ENCODE measurements at regions not wholly inside any gene's neighbourhood (a gene's known extent, or its start where the extent isn't known, plus 50 kb on each side); places are given as distances from the start of the nearest gene placed in this dataset.

DNA sequence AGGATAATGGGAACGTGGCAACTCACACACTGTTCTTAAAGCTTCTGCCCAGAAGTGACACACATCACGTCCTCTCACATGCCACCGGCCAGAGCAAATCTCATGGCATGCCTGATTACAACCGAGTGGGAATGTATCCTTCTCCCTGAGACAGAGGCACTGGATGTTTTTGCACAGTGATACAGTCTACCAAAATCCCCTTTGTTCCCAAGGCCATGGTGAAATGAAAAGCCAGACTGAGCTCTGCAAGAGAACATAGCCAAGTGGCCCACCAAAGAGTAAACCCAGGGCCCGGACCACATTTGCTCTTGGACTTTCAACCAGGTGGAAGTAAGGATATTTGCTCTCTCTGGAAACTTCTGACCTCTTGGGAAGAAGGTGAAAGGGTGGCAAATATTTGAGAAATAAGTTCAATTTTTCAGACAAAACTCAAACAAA, 186.2 kb upstream of the STT3B start (continued):
- TF ChIP-seq, protein P1, sequence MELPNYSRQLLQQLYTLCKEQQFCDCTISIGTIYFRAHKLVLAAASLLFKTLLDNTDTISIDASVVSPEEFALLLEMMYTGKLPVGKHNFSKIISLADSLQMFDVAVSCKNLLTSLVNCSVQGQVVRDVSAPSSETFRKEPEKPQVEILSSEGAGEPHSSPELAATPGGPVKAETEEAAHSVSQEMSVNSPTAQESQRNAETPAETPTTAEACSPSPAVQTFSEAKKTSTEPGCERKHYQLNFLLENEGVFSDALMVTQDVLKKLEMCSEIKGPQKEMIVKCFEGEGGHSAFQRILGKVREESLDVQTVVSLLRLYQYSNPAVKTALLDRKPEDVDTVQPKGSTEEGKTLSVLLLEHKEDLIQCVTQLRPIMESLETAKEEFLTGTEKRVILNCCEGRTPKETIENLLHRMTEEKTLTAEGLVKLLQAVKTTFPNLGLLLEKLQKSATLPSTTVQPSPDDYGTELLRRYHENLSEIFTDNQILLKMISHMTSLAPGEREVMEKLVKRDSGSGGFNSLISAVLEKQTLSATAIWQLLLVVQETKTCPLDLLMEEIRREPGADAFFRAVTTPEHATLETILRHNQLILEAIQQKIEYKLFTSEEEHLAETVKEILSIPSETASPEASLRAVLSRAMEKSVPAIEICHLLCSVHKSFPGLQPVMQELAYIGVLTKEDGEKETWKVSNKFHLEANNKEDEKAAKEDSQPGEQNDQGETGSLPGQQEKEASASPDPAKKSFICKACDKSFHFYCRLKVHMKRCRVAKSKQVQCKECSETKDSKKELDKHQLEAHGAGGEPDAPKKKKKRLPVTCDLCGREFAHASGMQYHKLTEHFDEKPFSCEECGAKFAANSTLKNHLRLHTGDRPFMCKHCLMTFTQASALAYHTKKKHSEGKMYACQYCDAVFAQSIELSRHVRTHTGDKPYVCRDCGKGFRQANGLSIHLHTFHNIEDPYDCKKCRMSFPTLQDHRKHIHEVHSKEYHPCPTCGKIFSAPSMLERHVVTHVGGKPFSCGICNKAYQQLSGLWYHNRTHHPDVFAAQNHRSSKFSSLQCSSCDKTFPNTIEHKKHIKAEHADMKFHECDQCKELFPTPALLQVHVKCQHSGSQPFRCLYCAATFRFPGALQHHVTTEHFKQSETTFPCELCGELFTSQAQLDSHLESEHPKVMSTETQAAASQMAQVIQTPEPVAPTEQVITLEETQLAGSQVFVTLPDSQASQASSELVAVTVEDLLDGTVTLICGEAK (IDR thresholded peaks at IDR 0.05) = no peak
- TF ChIP-seq, protein P1 (CRISPR knock-in tag; IDR thresholded peaks at IDR 0.05) = no peak
- TF ChIP-seq ZBTB8A (CRISPR knock-in tag; IDR thresholded peaks at IDR 0.05; ENCODE audit: borderline replicate concordance, low read depth) (no peak), SOX13 (IDR thresholded peaks at IDR 0.05) (no peak; the same call in 1 of the 2 replicates), SOX13 (CRISPR knock-in tag; conservative IDR thresholded peaks at IDR 0.05 in 1 of 2, IDR thresholded peaks at IDR 0.05 in 1 of 2) (peak in 1 of 2 experiments; percentile 89; a peak in 2 of 4 replicates), KMT2B (CRISPR knock-in tag; IDR thresholded peaks at IDR 0.05) (no peak; the same call in 1 of the 2 replicates), FOXA1 (IDR thresholded peaks at IDR 0.05) (no peak), FOXA1 (CRISPR knock-in tag; IDR thresholded peaks at IDR 0.05) (peak; percentile 55; the same call in 1 of the 2 replicates), ZSCAN31 (CRISPR knock-in tag; IDR thresholded peaks at IDR 0.05; ENCODE audit: low read depth) (no peak), MEIS2 (CRISPR knock-in tag; IDR thresholded peaks at IDR 0.05) (0 out of 2 replicates have a peak, but pooled peaks have one; percentile 38), RARA (CRISPR knock-in tag; IDR thresholded peaks at IDR 0.05) (peak; percentile 88), SRF (IDR thresholded peaks at IDR 0.05; ENCODE audit: low read depth, low read length) (no peak), YEATS2 (CRISPR knock-in tag; IDR thresholded peaks at IDR 0.05; ENCODE audit: borderline replicate concordance) (no peak), ZNF264 (CRISPR knock-in tag; IDR thresholded peaks at IDR 0.05) (0 out of 2 replicates have a peak, but pooled peaks have one; percentile 55), ZNF562 (CRISPR knock-in tag; IDR thresholded peaks at IDR 0.05; ENCODE audit: borderline replicate concordance) (no peak), ZNF569 (CRISPR knock-in tag; IDR thresholded peaks at IDR 0.05; ENCODE audit: borderline replicate concordance) (no peak)
- TF ChIP-seq, protein P2, sequence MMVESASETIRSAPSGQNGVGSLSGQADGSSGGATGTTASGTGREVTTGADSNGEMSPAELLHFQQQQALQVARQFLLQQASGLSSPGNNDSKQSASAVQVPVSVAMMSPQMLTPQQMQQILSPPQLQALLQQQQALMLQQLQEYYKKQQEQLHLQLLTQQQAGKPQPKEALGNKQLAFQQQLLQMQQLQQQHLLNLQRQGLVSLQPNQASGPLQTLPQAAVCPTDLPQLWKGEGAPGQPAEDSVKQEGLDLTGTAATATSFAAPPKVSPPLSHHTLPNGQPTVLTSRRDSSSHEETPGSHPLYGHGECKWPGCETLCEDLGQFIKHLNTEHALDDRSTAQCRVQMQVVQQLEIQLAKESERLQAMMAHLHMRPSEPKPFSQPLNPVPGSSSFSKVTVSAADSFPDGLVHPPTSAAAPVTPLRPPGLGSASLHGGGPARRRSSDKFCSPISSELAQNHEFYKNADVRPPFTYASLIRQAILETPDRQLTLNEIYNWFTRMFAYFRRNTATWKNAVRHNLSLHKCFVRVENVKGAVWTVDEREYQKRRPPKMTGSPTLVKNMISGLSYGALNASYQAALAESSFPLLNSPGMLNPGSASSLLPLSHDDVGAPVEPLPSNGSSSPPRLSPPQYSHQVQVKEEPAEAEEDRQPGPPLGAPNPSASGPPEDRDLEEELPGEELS (CRISPR knock-in tag; IDR thresholded peaks at IDR 0.05) = peak; percentile 69
- TF ChIP-seq, protein P3, sequence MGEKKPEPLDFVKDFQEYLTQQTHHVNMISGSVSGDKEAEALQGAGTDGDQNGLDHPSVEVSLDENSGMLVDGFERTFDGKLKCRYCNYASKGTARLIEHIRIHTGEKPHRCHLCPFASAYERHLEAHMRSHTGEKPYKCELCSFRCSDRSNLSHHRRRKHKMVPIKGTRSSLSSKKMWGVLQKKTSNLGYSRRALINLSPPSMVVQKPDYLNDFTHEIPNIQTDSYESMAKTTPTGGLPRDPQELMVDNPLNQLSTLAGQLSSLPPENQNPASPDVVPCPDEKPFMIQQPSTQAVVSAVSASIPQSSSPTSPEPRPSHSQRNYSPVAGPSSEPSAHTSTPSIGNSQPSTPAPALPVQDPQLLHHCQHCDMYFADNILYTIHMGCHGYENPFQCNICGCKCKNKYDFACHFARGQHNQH (CRISPR knock-in tag; IDR thresholded peaks at IDR 0.05) = peak; percentile 73

Measured in HepG2 (cell line).